22Rv1 (cell line): ENCODE measurements at regions not wholly inside any gene's neighbourhood (a gene's known extent, or its start where the extent isn't known, plus 50 kb on each side); places are given as distances from the start of the nearest gene placed in this dataset.

Experiments used
- CTCF ChIP-seq: fragments of 450-650 bp; IDR thresholded peaks from 2 replicates; pipeline ENCODE4 v1.5.1; 2017; ENCODE audit warnings: mild to moderate bottlenecking
- ZFX ChIP-seq: fragments of 450-650 bp; IDR thresholded peaks from 2 replicates; pipeline ENCODE4 v1.6.1; 2017; ENCODE audit warnings: antibody characterized with exemption, borderline replicate concordance

DNA sequence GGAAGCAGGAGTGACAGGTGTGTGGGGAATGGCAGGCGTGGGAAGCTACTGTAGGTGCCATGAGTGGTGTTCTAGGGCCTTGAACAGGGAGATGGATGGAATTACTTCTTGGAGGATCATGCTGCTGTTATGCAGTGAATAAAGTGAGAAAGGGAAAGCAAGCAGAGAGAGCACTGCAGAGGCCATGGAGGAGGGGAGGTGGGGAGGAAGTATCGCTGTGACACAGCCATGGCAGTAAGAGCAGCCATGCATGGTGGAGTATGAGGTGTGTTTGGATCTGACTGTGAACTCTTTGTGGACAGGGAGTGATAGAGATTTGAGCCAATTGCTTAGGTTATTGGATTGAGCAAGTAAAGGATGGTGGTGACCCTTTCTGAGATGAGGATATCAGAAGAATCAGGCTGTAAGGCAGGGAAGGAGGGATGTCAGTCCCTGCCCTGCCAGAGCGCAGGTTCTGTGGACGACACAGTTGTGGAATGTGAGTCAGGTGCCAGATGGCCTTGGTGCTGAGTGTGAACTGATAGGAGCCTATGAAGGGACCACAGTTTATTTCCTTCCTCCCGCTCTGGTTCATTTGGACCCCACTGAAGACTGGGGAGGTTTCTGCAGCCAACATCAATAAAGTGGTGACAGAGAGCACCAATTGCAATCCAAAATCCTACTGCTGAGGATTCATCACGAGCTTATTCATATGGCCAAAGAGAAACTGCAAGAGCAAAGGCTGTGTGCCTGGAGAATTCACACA is 105.5 kb upstream of the TMEM72 start:
- no peak for TF ChIP-seq CTCF
- no peak for TF ChIP-seq ZFX
